ENCODE measurements at regions not wholly inside any gene's neighbourhood (a gene's known extent, or its start where the extent isn't known, plus 50 kb on each side); places are given as distances from the start of the nearest gene placed in this dataset.
"Not testable (repeated sequence)": the region's sequence is repeated elsewhere in the genome, so short reads cannot be mapped to it uniquely, and the experiment has no call there.

DNA sequence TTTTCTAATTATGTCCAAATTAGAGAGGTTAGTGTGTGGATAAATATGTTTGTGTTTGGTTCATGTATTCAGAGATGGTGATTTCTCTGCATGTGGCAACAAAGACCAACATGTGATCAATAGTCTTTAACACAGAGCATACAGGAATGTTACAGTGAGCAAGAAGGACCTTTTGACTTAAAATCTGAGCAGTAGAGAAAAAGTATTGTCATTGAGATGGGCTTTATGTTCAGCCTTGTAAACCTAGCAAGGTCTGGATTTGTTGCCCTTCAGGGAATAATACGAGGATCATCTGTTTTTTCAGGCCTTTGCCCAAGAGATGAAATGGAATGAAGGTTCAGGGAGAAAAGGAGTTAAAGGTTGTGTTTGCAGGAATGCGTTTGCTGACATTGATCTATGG is 161.8 kb upstream of the NECTIN3 start:
- DNase-seq, result no peak

DNA sequence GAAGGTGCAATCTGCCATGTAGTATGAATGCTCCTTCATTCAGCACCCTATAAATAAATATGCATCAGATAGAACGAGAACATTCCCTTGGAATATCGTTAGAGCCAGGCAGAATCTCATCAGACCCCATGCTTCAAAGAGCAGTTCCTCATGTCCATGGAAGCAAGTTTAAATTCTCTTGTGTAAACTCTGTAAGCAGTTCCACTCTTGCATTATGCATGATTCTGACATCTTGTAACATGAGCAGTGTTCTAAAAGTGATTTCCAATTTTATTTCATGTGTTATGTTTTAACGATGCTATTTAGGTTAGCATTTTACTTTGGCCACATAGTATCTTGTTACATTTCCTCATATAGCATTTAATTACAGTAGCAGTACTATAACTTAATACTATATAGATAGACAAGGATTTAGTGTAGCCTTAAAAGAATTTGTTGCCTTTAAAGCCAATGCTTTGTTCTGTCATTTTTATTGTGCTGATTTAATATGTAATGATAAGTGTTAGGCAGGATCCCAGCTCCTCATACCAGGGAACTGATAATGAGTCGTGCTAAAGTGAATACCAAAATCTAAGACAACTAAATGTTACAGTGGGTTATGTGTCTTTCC is 161.2 kb upstream of the NECTIN3 start:
- no peak for DNase-seq

- no peak for DNase-seq
These were observed 152.7 kb upstream of the NECTIN3 start for GRCh38 chr3:110918963-110919362.

DNA sequence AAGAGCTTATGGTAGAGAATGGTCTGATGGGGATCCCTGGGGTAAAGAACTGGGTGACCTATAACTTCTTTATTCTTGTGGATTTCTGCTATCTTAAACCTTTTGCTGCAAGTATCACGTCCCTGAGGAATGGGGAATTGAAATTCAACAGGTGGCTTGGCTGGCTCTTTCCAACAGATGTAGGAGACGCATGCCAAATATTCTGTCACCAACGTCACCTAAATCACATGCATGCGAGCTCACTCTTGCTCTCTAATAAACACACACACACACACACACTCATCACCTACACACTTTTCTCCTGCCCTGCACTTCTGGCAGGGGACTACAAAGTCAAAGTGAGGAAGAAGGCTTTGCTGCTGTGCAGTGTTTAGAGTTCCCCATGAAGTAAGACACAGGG is 145.8 kb upstream of the NECTIN3 start:
- DNase-seq, result no peak

- DNase-seq, result no peak
These were observed 143.5 kb upstream of the NECTIN3 start for GRCh38 chr3:110928016-110928662.

GRCh38 chr3:110929816-110930215 is 141.8 kb upstream of the NECTIN3 start:
- peak; percentile 11 for DNase-seq

DNA sequence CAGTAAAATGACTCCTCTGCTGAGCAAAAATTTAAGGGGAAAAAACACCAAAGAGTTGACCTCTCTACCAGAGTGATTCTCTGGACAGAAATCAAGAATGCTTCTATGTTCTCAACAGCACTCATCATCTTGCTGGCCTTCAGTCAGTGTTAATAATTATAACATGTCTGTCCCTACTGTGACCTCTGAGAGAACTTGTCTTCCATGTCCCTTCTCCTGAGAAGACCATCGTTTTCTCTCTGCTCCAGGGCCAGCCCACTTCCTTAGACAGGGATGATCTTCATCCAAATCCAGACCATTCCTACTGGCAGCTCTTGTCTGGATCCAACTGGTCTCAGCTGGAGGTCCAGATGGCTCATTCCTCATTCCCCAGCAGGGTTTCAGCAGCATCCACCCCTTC is 139.0 kb upstream of the NECTIN3 start:
- no peak for DNase-seq

DNA sequence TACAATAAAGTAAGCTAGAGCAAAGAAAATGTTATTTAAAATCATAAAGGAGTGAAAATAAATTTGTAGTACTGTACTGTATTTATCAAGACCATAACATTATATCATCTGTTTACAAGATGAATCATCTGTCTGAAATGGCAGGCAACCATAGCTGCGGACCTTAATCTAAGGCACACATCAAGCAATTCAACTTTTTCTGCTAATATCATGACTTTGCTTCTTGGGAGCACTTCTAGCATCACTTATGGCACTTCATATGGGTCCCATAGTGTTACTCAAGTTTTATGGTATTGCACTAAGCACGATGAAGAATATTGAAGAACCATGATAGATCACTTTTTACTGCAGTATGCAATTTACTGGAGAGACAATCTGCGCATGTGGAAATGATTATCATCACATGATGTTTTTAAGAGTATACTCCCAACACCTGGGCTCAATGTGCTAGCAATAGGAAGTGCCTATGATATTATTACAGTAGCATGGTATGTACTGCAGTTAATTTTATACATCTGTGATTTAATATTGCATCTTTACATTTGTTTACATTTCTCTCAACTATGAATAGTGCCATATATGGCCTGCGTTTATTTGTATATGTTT is 137.7 kb upstream of the NECTIN3 start:
- DNase-seq, result no peak

- no peak for DNase-seq
These were observed 133.0 kb upstream of the NECTIN3 start for GRCh38 chr3:110938629-110939028.

DNA sequence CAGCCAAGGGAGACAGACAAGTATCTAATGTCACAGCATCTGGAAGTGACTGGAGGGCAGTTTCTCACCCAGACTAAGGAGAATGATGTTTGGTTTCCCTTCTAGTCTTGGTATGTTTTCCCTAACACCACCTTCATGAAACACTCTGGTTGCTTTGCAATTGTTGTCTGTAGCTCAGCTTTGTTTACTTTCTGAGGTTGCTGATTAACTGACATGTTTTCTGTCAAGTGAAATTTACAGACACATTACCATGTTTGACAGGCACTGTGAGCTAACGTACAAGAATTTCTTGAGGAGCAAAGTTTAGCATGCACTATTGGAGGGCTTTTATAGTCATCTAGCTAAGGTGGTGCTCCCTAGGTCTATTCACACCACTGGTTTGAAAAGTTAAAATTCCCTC is 131.6 kb upstream of the NECTIN3 start:
- no peak for DNase-seq

- no peak for DNase-seq
These were observed 126.8 kb upstream of the NECTIN3 start for GRCh38 chr3:110944782-110945181.

GRCh38 chr3:110946810-110947209 is 124.8 kb upstream of the NECTIN3 start:
- DNase-seq, result no peak

DNA sequence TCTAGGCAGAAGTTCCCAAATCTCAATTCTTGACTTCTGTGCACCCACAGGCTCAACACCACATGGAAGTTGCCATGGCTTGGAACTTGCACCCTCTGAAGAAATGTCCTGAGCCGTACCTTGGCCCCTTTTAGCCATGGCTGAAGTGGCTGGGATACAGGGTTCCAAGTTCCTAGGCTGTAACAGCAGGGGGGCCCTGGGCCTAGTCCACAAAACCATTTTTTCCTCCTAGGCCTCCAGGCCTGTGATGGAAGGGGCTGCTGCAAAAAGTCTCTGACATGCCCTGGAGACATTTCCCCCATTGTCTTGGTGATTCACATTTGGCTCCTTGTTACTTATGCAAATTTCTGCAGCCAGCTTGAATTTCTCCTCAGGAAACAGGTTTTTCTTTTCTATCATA is 122.4 kb upstream of the NECTIN3 start:
- DNase-seq, result not testable (repeated sequence)

- DNase-seq, result no peak
These were observed 116.2 kb upstream of the NECTIN3 start for GRCh38 chr3:110955301-110955880.

GRCh38 chr3:110956081-110956480 is 115.5 kb upstream of the NECTIN3 start:
- DNase-seq, result no peak

DNA sequence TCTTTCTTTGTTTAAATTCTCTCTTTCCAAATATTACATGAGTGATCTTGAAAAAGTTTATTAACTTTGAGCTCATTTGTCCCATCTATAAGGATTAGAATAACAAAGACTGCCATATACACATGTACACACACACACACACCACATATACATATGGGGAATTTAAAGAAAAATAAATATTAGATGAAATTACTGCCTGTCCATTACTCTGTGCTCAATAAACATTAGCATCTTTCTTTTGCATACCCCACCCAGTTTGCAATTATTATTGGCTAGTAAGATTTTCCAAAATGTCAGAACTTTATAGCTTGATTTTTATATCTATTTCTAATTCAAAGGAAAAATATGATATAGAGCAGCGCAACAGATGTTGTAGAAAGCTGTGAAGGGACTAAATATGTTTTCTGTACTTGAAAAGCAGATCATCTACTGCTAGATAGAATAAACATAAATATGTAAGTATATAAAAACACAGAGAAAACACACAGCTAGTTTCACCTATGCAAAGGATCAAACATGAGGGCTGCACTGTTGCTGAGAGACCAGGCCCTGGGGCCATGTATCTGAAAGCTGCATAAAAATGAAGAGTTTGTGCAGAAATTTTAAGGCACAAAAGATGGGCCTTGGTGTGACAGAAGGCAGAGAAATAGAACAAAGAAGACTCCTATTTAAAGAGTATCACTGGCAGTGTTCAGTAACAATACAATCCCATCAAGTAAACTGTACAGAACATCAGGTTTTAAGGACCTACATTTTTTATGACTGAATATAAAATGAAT is 114.2 kb upstream of the NECTIN3 start:
- no peak for DNase-seq

DNA sequence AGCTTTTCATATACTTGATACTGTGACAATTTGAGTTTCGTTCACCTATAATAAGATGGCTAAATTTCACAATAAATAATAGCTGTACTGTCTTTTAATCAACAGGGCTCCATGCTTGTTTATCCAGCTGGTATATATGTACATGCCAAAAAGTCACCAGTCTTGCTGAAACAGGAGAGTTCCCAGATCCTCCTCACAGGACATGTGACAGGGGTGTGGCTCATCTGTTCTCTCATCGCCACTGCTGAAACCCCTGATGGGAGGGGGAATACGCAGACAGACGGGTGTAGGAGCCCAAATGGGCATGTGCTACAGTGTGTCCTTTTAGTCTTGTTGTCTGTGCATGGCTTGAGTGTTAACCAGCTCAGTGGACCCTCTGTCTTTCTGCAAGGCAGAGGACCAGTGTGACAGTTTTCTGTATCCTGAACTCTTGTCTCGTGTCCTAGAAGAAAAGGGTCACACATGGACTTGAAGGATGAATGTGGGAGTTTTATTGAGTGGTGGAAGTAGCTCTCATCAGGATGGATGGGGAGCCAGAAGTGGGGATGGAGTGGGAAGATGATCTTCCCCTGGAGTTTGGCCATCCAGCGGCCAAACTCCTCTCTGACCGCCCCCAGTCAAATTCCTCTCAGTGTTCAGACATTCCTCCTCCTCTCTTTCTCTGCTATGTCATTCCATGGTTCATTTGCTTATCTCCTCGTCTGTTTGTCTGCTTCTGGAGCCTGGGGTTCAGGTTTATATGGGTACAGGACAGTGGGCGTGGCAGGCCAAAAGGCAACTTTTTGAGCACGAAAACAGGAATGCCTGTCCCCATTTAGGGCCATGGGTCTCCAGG is 113.1 kb upstream of the NECTIN3 start:
- DNase-seq, result no peak

GRCh38 chr3:110965976-110966375 is 105.6 kb upstream of the NECTIN3 start:
- no peak for DNase-seq

DNA sequence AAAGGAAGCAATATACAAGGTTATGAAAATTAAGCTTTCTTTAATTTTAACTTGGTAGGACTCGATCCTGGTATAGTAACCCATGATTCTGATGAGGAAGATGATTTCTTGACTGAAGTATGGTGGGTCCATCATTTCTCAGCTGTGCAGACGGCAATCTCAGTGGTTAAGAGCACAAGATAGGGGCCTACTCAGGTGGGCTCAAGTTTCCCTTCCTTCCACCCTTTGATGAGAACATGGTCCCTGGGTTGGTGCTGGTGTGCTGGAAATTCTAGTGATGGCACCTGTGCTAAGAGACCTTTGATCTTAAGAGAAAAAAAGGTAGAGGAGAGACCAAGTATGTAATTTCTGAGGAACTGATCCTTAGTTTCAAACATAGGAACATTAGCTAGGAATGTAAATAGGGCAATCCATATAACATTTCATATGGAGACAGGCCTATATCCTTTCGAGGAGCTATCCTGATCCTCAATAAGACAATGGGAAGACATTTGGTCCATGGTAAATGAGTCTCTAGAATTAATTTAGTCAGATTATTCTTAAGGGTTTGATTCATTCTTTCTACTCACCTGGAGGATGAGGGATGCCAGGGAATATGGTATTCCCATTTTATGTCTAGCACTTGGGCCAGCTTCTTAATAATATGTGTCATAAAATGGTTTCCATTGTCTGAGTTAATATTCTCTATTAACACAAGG is 104.5 kb upstream of the NECTIN3 start:
- no peak for DNase-seq

DNA sequence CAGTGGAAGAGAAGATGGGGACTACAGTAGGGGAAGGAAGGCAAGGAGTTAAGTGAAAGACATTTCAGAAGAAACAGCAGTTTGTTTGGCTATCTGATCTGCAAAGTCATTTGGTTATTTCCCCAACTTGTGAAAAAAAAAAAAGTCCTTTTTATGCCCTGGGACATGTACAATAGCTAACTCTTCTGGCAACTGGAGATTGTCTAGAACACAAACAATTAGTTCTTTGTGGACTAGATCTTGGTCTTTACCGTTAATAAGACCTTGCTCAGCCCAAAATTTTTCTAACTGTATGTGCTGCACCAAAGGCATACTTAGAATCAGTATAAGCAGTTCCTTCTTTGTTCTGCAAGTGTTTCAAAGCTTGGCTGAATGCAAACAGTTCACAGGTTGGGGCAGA is 103.5 kb upstream of the NECTIN3 start:
- DNase-seq, result no peak

DNA sequence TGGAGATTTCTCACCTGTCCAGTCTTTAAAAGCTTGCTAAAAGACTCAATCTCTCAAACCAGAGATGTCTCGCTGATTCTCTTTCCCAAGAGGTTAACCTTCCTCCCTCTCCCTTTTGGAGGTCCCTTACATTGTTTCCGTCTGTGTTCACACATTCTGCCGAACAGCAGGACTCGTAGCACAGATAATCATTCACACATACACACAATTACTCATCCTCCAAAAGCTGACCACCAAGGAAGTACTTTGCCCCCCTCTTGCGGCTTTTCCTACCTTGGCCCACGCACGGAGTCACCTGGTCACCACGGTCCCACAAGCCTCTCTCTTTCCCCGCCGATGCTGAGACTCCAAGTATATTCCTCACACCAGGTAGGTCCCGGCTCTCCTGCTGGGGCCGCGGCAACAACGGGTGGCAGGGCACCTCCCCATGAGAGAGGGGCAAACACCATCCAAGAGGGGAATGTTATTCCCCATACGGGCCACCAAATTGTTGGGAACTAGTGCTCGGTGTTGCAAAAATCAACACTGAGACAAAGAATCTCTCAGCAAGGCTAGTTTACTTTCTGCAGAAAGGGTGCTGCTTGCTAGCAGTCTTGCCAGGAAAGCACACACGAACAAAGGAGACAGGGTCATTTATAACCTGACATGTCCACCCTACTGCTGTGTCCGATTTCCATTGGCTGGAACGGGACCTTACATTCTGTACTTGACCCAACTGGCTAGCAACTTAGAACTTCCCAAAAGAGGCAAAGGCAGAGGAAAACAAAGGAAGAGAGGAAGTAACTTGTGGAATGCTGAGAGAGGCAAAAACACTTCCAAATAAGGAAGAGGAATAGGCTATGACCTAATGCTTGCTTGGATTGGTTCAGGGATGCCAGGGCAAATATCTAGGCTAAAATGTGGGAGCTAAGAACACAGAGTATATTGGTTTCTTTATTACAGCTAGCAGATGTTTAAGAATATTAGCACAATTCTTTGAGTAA is 102.1 kb upstream of the NECTIN3 start:
- DNase-seq, result no peak
